GM19452 (cell line): ENCODE measurements at regions not wholly inside any gene's neighbourhood (a gene's known extent, or its start where the extent isn't known, plus 50 kb on each side); places are given as distances from the start of the nearest gene placed in this dataset.

ENCODE experiments used
- ATAC-seq: cut with Tn5 transposase; IDR thresholded peaks from one replicate; pipeline ENCODE4 v1.9.1; 2021; ENCODE audit not compliant: unreplicated experiment

GRCh38 chr13:44092078-44092970 lies 212.6 kb downstream of the LACC1 start:
- no peak for ATAC-seq

GRCh38 chr13:44093607-44094564 lies 214.2 kb downstream of the LACC1 start:
- no peak for ATAC-seq

- ATAC-seq, result no peak
Observed at GRCh38 chr13:44096901-44097300, 217.2 kb downstream of the LACC1 start.

DNA sequence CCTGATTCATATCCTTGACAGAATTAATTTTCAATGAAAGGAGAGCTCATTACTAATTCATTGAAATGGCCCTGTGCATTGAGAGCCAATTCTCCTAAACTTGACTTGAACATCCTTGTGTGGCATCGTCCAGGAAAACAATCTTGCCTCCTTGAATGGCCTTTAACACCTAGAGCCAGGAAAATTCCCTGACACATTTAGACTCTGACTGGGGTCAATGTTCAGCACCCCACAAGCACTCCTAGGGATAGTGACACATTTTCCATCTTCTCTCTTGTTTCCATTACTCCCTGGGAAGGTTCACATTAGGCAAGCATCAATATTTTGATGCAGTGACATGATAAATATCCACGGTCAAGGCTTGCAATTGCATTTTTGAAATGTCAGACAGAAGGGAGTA lies 218.9 kb downstream of the LACC1 start:
- ATAC-seq, result no peak

DNA sequence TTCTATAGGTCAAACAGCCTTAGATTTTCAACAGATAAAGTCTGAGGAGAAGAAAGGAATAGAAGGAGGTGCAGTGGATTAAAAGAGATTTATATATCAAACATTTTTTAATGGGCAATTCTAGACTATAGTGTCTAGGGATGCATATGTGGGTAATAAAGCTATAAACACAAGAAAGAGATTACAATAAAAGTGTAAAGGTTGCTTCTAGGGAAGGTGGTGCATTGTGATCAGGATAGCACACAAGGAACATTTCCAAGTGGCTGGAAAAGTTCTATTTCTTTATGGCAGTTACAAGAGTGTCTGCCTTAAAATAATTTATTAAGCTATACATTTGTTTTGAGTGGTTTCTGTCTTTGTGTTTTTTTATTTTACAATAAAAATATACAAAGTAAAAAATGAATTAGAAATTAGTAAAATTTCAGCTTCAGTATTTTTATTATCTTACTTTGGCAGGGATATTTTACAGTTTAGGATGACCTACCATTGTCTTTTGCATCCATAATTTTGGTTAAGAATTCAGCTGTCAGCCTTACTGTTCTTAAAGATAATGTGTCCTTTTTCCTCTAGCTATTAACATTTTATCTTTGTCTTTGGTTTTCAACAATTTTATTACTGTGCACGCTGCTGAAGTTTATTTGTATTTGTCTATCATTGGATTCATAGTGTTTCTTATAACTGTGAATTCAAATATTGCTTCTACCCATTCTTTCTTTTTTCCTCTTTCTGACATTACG lies 221.8 kb downstream of the LACC1 start:
- ATAC-seq, result no peak

- ATAC-seq, result no peak
Observed at GRCh38 chr13:44103429-44104196, 223.9 kb downstream of the LACC1 start.

DNA sequence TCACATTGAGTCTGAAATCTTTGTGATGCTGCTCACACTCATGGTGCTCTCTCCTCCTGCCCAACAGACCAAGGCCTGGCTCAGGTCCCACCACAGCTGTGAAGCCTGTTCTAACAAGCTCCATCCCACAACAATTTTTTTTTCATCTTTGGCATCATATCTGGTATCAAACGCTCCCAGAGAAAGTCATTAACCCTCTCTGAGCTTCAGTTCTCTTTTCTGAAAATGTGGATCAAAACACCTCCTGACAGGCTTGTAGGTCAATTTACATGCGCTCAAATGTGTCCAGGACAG lies 224.4 kb downstream of the LACC1 start:
- ATAC-seq, result no peak

GRCh38 chr13:44104969-44105368 lies 225.3 kb downstream of the LACC1 start:
- ATAC-seq, result no peak

DNA sequence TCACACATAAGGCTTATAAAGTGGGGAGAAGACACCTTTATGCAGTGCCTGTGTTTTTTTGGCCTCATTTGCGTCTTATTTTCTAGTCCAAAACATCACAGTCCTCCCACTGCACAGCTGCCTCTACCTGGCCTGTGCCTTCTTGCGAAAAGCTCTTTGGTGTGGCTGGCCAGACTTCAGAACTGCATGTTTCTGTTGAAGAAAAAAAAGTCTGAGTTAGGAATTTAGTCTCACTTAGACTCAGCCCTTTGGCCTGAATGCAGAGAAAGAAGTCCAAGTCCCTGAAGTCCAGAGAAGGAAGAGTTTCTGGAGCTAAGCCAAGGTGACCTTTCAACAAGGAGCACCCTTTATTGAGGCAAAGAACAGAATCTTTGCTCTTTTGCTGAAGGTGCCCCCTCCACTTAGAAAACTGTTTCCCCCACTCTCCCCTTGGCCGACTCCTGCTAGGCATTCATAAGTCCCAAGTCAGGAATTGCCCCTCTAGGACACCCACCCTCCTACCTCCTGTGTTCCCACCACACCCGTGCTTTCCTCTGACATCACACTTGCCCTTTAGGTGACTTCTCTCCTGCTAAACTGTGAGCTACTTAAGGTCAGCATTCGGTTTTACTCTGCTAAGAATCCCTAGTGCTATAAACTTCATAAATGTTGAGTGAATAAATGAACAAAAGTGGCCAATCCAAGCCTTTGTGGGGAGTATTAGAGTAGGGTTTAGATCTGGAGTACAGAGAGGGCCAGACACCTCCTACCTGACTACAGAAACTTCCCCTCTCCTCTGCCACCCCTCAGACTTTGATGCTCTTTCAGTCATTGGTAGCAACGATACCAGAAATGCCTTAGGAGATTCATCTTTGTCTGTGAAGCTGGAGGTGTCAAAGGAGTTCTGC lies 226.8 kb downstream of the LACC1 start:
- ATAC-seq, result no peak

GRCh38 chr13:44107357-44108121 lies 227.8 kb downstream of the LACC1 start:
- no peak for ATAC-seq

- no peak for ATAC-seq
Observed at GRCh38 chr13:44108331-44108858, 228.7 kb downstream of the LACC1 start.

DNA sequence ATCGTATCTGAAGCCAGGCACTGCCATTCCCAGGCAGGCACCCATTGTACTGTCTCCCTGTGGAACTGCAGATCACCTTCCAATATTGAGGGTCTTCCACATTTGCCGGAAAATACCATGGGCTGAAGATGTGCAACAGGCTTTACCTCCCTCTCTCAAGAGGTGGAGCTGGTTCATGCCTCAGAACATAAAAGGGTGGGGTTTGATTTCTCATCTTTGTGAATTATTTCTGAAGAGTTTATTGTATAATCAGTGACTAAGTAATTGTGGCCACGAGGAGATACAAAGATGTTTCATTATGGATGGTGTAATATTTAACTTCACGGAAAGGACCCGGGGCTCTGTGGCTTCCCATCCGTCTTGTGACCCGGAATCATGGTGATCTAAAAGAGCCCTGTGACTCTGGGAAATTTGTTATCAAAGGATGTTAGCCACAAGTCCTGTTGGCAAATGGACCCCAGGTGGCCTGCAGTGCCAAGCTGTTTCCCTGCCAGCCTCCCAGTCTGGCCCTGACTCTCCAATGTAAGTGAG lies 230.5 kb downstream of the LACC1 start:
- no peak for ATAC-seq

- ATAC-seq, result no peak
Observed at GRCh38 chr13:44111701-44112100, 232.0 kb downstream of the LACC1 start.

GRCh38 chr13:44112700-44113329 lies 233.1 kb downstream of the LACC1 start:
- ATAC-seq, result no peak

DNA sequence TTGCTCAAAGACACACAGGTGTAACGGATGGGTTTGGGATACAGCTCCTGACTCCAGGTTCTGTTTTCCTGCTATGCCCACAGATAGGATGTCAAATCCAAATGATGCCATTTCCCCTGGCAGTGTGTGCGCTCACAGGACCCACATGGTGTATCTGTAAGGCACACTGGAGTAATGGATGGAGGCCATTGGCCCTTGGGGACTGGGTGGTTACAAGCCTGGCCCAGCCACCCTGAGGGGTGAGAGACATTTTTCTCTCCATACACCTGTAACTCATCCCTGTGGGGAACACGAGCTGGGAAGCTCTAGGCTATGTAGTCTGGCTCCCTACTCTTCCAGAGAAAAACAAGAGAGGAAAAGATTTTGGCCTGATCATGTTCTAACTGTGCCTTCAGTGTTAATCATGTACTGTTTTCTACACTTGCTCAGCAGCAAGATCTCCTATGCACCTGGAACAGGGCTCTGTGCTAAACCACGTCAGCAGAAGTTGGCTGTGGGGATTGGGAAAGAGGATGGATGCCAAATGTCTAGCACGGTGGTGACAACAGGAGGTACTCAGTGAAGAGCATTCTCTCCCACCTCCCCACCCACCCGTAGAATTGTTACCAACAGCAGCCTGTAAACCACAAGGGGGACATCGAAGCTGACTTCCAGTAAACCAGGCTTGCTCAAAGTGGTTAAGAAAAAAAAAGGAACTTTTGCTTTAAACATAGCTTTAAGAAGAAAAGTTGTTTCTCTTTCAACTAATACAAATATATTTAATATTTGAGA lies 237.0 kb downstream of the LACC1 start:
- no peak for ATAC-seq

DNA sequence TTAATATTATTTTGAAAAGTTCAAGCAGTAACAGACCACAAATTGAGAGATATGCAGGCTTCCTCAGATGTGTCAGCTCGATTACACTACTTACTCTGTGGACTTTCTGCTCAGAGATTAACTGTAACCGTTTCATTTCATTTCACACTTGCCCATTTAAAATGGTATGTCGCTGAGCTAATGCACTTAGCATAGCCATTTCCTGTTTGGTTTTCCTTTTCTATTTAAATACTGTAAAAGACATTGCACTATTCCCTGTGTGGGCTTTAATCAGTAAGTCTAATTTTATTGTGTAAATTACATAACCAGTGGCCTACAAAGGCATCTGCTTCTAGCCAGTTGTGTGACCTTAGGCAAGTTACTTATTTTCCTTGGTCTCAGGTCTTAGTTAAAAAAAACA lies 237.6 kb downstream of the LACC1 start:
- ATAC-seq, result no peak

GRCh38 chr13:44117816-44118215 lies 238.1 kb downstream of the LACC1 start:
- ATAC-seq, result no peak
